ENCODE measurements at regions not wholly inside any gene's neighbourhood (a gene's known extent, or its start where the extent isn't known, plus 50 kb on each side); places are given as distances from the start of the nearest gene placed in this dataset.

DNA sequence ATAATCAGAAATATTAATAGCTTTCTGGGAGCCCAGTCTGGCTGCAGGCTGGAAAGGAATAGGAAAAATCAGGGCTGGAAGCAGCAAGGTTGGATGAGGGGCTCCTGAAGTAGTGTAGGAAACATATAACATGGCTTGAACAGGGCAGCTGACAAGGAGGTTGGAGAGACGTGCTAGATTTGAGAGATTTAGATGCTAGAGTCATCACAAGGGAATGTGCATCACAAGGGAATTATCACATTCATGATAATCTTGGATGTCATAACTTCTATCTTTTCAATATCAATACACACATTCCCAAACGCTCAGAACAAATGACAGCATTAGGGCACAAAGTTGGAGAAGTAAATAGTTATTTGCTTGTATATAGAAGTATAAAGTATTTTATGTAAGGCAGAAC, 120.9 kb upstream of the EGFR start:
- ChIA-PET CTCF (no interaction called here), POLR2A (ENCODE audit: low non-redundant PET) (no interaction called here)
- intact Hi-C loops (cut with micrococcal nuclease; ENCODE audit: unreplicated experiment): no loop called here
- no peak overlapping the region for H3K27ac ChIP-seq (ENCODE audit: low read depth, low read length, poor library complexity, severe bottlenecking)
- H3K36me3 ChIP-seq (ENCODE audit: insufficient read depth, low read length, poor library complexity, severe bottlenecking): no peaks in the 10 kb centered on the region
- no peak overlapping the region for H3K4me3 ChIP-seq (ENCODE audit: low read depth, low read length, poor library complexity, severe bottlenecking)
- H3K9me3 ChIP-seq (ENCODE audit: low read depth, low read length, poor library complexity, severe bottlenecking): no peaks in the 10 kb centered on the region
- no TSS peak for BruUV-seq (replicated peaks)
- H3K4me1 ChIP-seq (ENCODE audit: insufficient read depth, low read length, poor library complexity, severe bottlenecking): no peaks in the 10 kb centered on the region
- H3K27me3 ChIP-seq (replicated peaks; ENCODE audit: insufficient read depth, low read depth, low read length, poor library complexity): no peaks in the 10 kb centered on the region
- DNase-seq (ENCODE audit: low spot score): no peak
- TF ChIP-seq EZH2 (IDR thresholded peaks at IDR 0.05; ENCODE audit: borderline replicate concordance, low read depth, low read length, poor library complexity, severe bottlenecking) (no peak), CTCF (conservative IDR thresholded peaks at IDR 0.05; ENCODE audit: low read depth, low read length) (no peak)

- Histone ChIP-seq H3K36me3 (ENCODE audit: insufficient read depth, low read length, poor library complexity, severe bottlenecking) (no peaks in the 10 kb centered on the region), H3K9me3 (ENCODE audit: low read depth, low read length, poor library complexity, severe bottlenecking) (no peaks in the 10 kb centered on the region), H3K27me3 (replicated peaks; ENCODE audit: insufficient read depth, low read depth, low read length, poor library complexity) (peaks cover 3% of the 10 kb centered on the region), H3K4me1 (ENCODE audit: insufficient read depth, low read length, poor library complexity, severe bottlenecking) (no peaks in the 10 kb centered on the region), H3K4me3 (ENCODE audit: low read depth, low read length, poor library complexity, severe bottlenecking) (no peak overlapping the region), H3K27ac (ENCODE audit: low read depth, low read length, poor library complexity, severe bottlenecking) (no peak overlapping the region)
- intact Hi-C loops (cut with micrococcal nuclease; ENCODE audit: unreplicated experiment): no loop called here
- CTCF ChIA-PET: no interaction called here
- TF ChIP-seq EZH2 (IDR thresholded peaks at IDR 0.05; ENCODE audit: borderline replicate concordance, low read depth, low read length, poor library complexity, severe bottlenecking): no peak
- TF ChIP-seq CTCF (conservative IDR thresholded peaks at IDR 0.05; ENCODE audit: low read depth, low read length): no peak
- no TSS peak for BruUV-seq (replicated peaks)
- DNase-seq (ENCODE audit: low spot score): no peak
- POLR2A ChIA-PET (ENCODE audit: low non-redundant PET): no interaction called here
These were observed 120.0 kb upstream of the EGFR start for GRCh38 chr7:54898659-54899340.

DNA sequence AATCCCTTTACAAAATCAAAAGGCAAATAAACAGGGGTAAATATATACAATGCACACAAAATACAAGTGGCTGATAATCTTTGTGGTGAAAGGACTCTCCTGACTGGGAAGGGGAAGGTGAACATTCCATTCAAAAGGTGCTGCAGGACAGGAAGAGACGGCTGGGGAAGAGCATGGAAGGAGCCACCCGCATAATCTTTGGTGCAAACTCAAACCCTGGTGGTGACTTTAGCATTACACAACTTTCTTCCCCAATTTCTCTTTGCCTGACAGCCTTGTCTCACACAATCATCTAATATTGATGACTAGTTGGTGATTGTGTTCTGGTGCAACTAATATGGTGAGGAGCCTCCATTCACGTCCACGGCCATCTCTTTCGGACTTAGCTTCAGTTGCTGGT, 117.0 kb upstream of the EGFR start:
- Histone ChIP-seq H3K27ac (ENCODE audit: low read depth, low read length, poor library complexity, severe bottlenecking) (no peak overlapping the region), H3K36me3 (ENCODE audit: insufficient read depth, low read length, poor library complexity, severe bottlenecking) (no peaks in the 10 kb centered on the region), H3K4me1 (ENCODE audit: insufficient read depth, low read length, poor library complexity, severe bottlenecking) (no peaks in the 10 kb centered on the region), H3K4me3 (ENCODE audit: low read depth, low read length, poor library complexity, severe bottlenecking) (no peak overlapping the region), H3K9me3 (ENCODE audit: low read depth, low read length, poor library complexity, severe bottlenecking) (no peaks in the 10 kb centered on the region), H3K27me3 (replicated peaks; ENCODE audit: insufficient read depth, low read depth, low read length, poor library complexity) (peaks cover 3% of the 10 kb centered on the region)
- DNase-seq (ENCODE audit: low spot score): no peak
- no TSS peak for BruUV-seq (replicated peaks)
- intact Hi-C loops (cut with micrococcal nuclease; ENCODE audit: unreplicated experiment): no loop called here
- TF ChIP-seq EZH2 (IDR thresholded peaks at IDR 0.05; ENCODE audit: borderline replicate concordance, low read depth, low read length, poor library complexity, severe bottlenecking) (no peak), CTCF (conservative IDR thresholded peaks at IDR 0.05; ENCODE audit: low read depth, low read length) (no peak)
- POLR2A ChIA-PET (ENCODE audit: low non-redundant PET): no interaction called here
- CTCF ChIA-PET: no interaction called here

Measured in A673 (cell line).